PC-3 (cell line): ENCODE measurements at regions not wholly inside any gene's neighbourhood (a gene's known extent, or its start where the extent isn't known, plus 50 kb on each side); places are given as distances from the start of the nearest gene placed in this dataset.

Source experiments
- ATAC-seq: fragments of 200-7000 bp; cut with Tn5 transposase; 2 replicates; pipeline ENCODE4 v1.9.1; 2020; ENCODE audit warnings: mild to moderate bottlenecking, moderate library complexity
- BruUV-seq: library from RNA; stranded (reverse); fragments of 400-500 nt; replicated peaks from 2 replicates; lab custom pipeline; 2021; lab: Mats Ljungman, UMichigan
- CTCF ChIA-PET: fragments of 300-600 bp; sonication (Branson Sonifier 250); formaldehyde crosslinking; loops from one replicate; lab custom pipeline; 2022; ENCODE audit warnings: antibody characterized with exemption; lab: Charles Lee
- POLR2A ChIA-PET: fragments of 300-600 bp; sonication (Branson Sonifier 250); formaldehyde crosslinking; loops from one replicate; lab custom pipeline; 2022; ENCODE audit warnings: antibody characterized with exemption; ENCODE audit not compliant: unreplicated experiment; lab: Charles Lee
- DNase-seq: peaks from one replicate; pipeline ENCODE4 v3.0.0-alpha.2; 2015
- H2AFZ ChIP-seq: fragments of 300-600 bp; sonication (generic); 2 replicates; pipeline ENCODE4 v1.6.0; 2016; ENCODE audit warnings: antibody characterized with exemption, low read length
- H3F3A ChIP-seq: fragments of 300-600 bp; sonication (generic); one replicate; pipeline ENCODE4 v1.6.0; 2017; ENCODE audit warnings: antibody characterized with exemption, low read length, control low read depth, mild to moderate bottlenecking; ENCODE audit not compliant: unreplicated experiment
- H3K27ac ChIP-seq: fragments of 300-600 bp; sonication (generic); 2 replicates; pipeline ENCODE4 v1.5.1; 2016; ENCODE audit warnings: mild to moderate bottlenecking, low read length
- H3K27me3 ChIP-seq: fragments of 300-600 bp; sonication (generic); 2 replicates; pipeline ENCODE4 v1.6.1; 2016; ENCODE audit warnings: low read length, mixed read lengths
- H3K36me3 ChIP-seq: fragments of 300-600 bp; sonication (generic); 2 replicates; pipeline ENCODE4 v1.6.1; 2016; ENCODE audit warnings: low read depth, mixed run types, low read length, mixed read lengths
- H3K4me1 ChIP-seq: fragments of 300-600 bp; sonication (generic); 2 replicates; pipeline ENCODE4 v1.5.1; 2016; ENCODE audit warnings: low read length; ENCODE audit not compliant: insufficient read depth
- H3K4me2 ChIP-seq: fragments of 300-600 bp; sonication (generic); 2 replicates; pipeline ENCODE4 v1.6.0; 2016; ENCODE audit warnings: low read length
- H3K4me3 ChIP-seq: fragments of 300-600 bp; sonication (generic); 2 replicates; pipeline ENCODE4 v1.5.1; 2016; ENCODE audit warnings: mild to moderate bottlenecking, low read length, mixed read lengths
- H3K79me2 ChIP-seq: fragments of 300-600 bp; sonication (generic); 2 replicates; pipeline ENCODE4 v1.6.1; 2017; ENCODE audit warnings: low read length, mixed read lengths
- H3K9ac ChIP-seq: fragments of 300-600 bp; sonication (generic); 2 replicates; pipeline ENCODE4 v1.6.0; 2016; ENCODE audit warnings: mild to moderate bottlenecking, low read length
- H3K9me2 ChIP-seq: fragments of 300-600 bp; sonication (generic); replicated peaks from 2 replicates; pipeline ENCODE4 v1.6.1; 2016; ENCODE audit warnings: mixed run types, low read length, mixed read lengths
- H3K9me3 ChIP-seq: fragments of 300-600 bp; sonication (generic); 2 replicates; pipeline ENCODE4 v1.6.1; 2016; ENCODE audit warnings: low read length, mixed read lengths
- H4K20me1 ChIP-seq: fragments of 300-600 bp; sonication (generic); 2 replicates; pipeline ENCODE4 v1.6.1; 2016; ENCODE audit warnings: low read length, mixed read lengths
- EZH2 ChIP-seq: fragments of 300-600 bp; sonication (generic); IDR thresholded peaks from one replicate; pipeline ENCODE4 v1.6.1; 2017; ENCODE audit warnings: antibody characterized with exemption, mild to moderate bottlenecking, low read length; ENCODE audit not compliant: unreplicated experiment
- EZH2phosphoT487 ChIP-seq: fragments of 300-600 bp; sonication (generic); IDR thresholded peaks from 2 replicates; pipeline ENCODE4 v1.6.1; 2018; ENCODE audit warnings: mild to moderate bottlenecking, antibody characterized with exemption, low read length, borderline replicate concordance
- intact Hi-C: fragments of 100-400 bp; cut with micrococcal nuclease; formaldehyde crosslinking; loops from 2 replicates; pipeline ENCODE4 v1.9.0; 2023
- TF ChIP-seq, protein P1 (sequence below): fragments of 300-600 bp; sonication (generic); conservative IDR thresholded peaks from 2 replicates; pipeline ENCODE4 v1.5.1; 2017; ENCODE audit warnings: antibody characterized with exemption, low read depth, mild to moderate bottlenecking, low read length

DNA sequence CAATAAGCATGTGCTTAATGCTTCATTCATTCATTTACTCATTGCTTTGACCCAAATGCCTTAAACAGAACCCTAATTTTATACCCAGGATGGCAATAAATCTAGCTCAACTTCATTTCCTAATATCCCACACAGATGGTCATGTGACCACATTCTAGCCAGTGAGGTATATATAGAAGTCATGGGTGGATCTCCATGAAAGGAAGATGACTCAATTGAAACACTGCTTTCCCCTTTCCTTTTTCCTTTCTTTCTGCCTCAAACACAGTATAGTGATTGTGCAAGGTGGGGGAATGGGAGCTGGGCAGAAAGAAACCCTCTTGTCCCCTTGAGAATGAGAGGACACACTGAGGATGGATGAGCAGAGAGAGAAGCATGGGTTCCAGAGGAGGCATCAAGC is 183.5 kb upstream of the PRICKLE2 start:
- no peak for ATAC-seq
- POLR2A ChIA-PET: no interaction called here
- H3K79me2 ChIP-seq: no peaks in the 10 kb centered on the region
- no peaks in the 10 kb centered on the region for H3K27me3 ChIP-seq
- CTCF ChIA-PET: no interaction called here
- H3K9ac ChIP-seq: no peak overlapping the region
- H2AFZ ChIP-seq: no peak overlapping the region
- no peaks in the 10 kb centered on the region for H3K4me1 ChIP-seq
- intact Hi-C loops: loop anchor here (10.0 kb wide), 1 partner anchor 76 kb away; no protein-coding TSS in a partner anchor
- H3K27ac ChIP-seq: no peak overlapping the region
- no peak overlapping the region for H3K4me2 ChIP-seq
- no TSS peak for BruUV-seq
- H3K9me3 ChIP-seq: no peaks in the 10 kb centered on the region
- no peaks in the 10 kb centered on the region for H4K20me1 ChIP-seq
- no peak for TF ChIP-seq EZH2
- no peak for TF ChIP-seq EZH2phosphoT487
- TF ChIP-seq, protein P1, sequence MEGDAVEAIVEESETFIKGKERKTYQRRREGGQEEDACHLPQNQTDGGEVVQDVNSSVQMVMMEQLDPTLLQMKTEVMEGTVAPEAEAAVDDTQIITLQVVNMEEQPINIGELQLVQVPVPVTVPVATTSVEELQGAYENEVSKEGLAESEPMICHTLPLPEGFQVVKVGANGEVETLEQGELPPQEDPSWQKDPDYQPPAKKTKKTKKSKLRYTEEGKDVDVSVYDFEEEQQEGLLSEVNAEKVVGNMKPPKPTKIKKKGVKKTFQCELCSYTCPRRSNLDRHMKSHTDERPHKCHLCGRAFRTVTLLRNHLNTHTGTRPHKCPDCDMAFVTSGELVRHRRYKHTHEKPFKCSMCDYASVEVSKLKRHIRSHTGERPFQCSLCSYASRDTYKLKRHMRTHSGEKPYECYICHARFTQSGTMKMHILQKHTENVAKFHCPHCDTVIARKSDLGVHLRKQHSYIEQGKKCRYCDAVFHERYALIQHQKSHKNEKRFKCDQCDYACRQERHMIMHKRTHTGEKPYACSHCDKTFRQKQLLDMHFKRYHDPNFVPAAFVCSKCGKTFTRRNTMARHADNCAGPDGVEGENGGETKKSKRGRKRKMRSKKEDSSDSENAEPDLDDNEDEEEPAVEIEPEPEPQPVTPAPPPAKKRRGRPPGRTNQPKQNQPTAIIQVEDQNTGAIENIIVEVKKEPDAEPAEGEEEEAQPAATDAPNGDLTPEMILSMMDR: no peak
- no peaks in the 10 kb centered on the region for H3K9me2 ChIP-seq
- DNase-seq: no peak
- no peaks in the 10 kb centered on the region for H3F3A ChIP-seq
- no peaks in the 10 kb centered on the region for H3K36me3 ChIP-seq
- H3K4me3 ChIP-seq: no peak overlapping the region

GRCh38 chr3:64406271-64406670 is 181.0 kb upstream of the PRICKLE2 start:
- Histone ChIP-seq H3K79me2 (no peaks in the 10 kb centered on the region), H4K20me1 (no peaks in the 10 kb centered on the region), H3K9me2 (no peaks in the 10 kb centered on the region), H3F3A (no peaks in the 10 kb centered on the region), H3K36me3 (no peaks in the 10 kb centered on the region), H3K27me3 (no peaks in the 10 kb centered on the region), H2AFZ (no peak overlapping the region), H3K4me3 (no peak overlapping the region), H3K9ac (no peak overlapping the region), H3K4me2 (no peak overlapping the region), H3K27ac (no peak overlapping the region), H3K4me1 (no peaks in the 10 kb centered on the region), H3K9me3 (no peaks in the 10 kb centered on the region)
- ATAC-seq (no peak), DNase-seq (no peak)
- BruUV-seq: no TSS peak
- POLR2A ChIA-PET: no interaction called here
- intact Hi-C loops: loop anchor here (10.0 kb wide), 1 partner anchor 79 kb away; no protein-coding TSS in a partner anchor
- TF ChIP-seq EZH2 (no peak), EZH2phosphoT487 (no peak)
- TF ChIP-seq, protein P1: no peak
- CTCF ChIA-PET: no interaction called here

DNA sequence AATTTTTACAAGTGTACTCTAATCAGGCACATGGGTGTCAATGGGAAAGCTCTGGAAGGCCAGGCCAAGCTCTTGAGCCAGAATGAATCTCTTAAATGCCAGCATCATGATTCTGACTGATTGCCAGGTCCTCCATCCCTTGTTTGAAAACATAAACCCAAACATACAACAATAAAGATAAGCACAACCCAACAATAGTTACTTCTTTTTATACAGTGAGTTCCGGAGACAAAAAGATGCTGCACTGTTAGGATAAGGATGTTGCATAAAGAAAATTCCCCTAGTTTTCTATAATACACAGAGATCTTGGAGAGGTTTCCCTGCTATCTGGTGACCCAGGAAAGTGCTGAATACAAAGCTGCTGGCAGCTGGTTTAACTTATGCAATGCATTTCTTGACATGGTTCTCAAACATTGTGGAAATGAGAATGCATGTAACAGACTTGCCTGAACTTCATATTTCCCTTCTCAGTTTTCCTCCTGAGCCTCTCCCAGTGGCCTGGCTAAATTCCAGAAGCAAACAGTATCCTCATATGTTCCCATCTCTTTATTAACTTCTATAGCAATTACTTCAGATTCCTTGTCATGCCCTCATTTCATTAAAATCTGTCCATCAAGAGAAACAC is 180.1 kb upstream of the PRICKLE2 start:
- Histone ChIP-seq H3K4me3 (no peak overlapping the region), H3K27ac (no peak overlapping the region), H3K27me3 (no peaks in the 10 kb centered on the region), H4K20me1 (no peaks in the 10 kb centered on the region), H3K4me2 (no peak overlapping the region), H3F3A (no peaks in the 10 kb centered on the region), H2AFZ (no peak overlapping the region), H3K79me2 (no peaks in the 10 kb centered on the region), H3K9me2 (no peaks in the 10 kb centered on the region), H3K36me3 (no peaks in the 10 kb centered on the region), H3K4me1 (no peaks in the 10 kb centered on the region), H3K9me3 (no peaks in the 10 kb centered on the region), H3K9ac (no peak overlapping the region)
- intact Hi-C loops: loop anchor here (10.0 kb wide), 1 partner anchor 79 kb away; no protein-coding TSS in a partner anchor
- no TSS peak for BruUV-seq
- CTCF ChIA-PET: no interaction called here
- no peak for ATAC-seq
- DNase-seq: no peak
- TF ChIP-seq, protein P1: no peak
- no peak for TF ChIP-seq EZH2
- TF ChIP-seq EZH2phosphoT487: no peak
- POLR2A ChIA-PET: no interaction called here
